ENCODE measurements at regions not wholly inside any gene's neighbourhood (a gene's known extent, or its start where the extent isn't known, plus 50 kb on each side); places are given as distances from the start of the nearest gene placed in this dataset.
"Not testable (repeated sequence)": the region's sequence is repeated elsewhere in the genome, so short reads cannot be mapped to it uniquely, and the experiment has no call there.

DNA sequence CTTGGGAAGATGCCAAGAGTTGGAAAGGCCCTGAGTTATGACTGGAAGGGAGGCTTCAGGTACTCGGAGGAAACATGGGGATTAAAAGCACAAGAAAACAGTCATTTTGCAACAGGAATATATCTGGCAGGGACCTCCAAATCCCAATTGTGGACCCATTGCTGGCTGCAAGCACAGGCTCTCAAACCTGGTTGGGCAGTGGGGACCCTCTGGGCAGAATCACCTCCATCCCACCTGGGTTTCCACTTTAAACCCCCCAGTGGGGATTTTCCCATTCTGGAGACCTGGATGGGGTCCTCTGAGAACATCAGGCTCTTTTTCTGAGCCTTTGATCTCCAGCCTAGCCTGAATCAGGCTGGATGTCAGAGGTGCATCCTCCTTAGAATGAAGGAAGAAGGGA is 177.8 kb downstream of the ASMT start:
- Histone ChIP-seq H3K4me1 (ENCODE audit: control insufficient read depth in 2 of 2, insufficient read depth in 2 of 2, low read length in 2 of 2) (no peaks in the 10 kb centered on the region), H3K27ac (ENCODE audit: low read depth in 1 of 2, low read length in 1 of 2) (no peak overlapping the region), H3K9me3 (ENCODE audit: control insufficient read depth in 2 of 2, insufficient read depth in 1 of 2, low read length in 1 of 2) (peaks cover 0 to 7% of the 10 kb centered on the region in 2 donors), H3K36me3 (ENCODE audit: control insufficient read depth in 2 of 2, insufficient read depth in 2 of 2, low read length in 1 of 2) (no peaks in the 10 kb centered on the region), H3K27me3 (ENCODE audit: control insufficient read depth in 2 of 2, insufficient read depth in 1 of 2, low read length in 1 of 2) (no peaks in the 10 kb centered on the region), H3K4me3 (ENCODE audit: low read length in 2 of 2) (no peak overlapping the region)
- WGBS: 87% methylated on average over 1 of the region's 1 CpG
- DNase-seq (ENCODE audit: low read depth in 6 of 9, low spot score in 9 of 9): no peak

DNA sequence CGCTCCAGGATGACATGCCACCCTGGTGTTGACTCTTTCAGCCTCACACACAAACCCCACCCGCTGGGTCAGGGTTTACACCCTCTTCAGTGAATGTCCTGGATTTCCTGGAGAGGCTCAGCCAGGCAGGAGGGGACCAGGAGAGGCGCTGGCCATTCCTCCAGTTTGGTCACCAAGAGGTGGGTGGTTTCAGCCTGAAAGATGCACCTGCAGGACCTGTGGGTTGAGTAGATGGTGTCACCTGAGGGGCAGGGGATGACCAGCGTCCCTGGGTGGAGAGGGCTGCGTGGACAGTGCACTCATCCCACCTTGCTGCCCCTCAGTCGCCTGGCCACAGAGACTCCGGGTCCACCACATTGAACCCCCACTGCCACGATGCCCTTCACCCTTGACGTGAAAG is 179.7 kb downstream of the ASMT start:
- Histone ChIP-seq H3K27me3 (ENCODE audit: control insufficient read depth in 2 of 2, insufficient read depth in 1 of 2, low read length in 1 of 2) (no peaks in the 10 kb centered on the region), H3K4me1 (ENCODE audit: control insufficient read depth in 2 of 2, insufficient read depth in 2 of 2, low read length in 2 of 2) (no peaks in the 10 kb centered on the region), H3K4me3 (ENCODE audit: low read length in 2 of 2) (no peak overlapping the region), H3K27ac (ENCODE audit: low read depth in 1 of 2, low read length in 1 of 2) (no peak overlapping the region), H3K9me3 (ENCODE audit: control insufficient read depth in 2 of 2, insufficient read depth in 1 of 2, low read length in 1 of 2) (no peaks in the 10 kb centered on the region), H3K36me3 (ENCODE audit: control insufficient read depth in 2 of 2, insufficient read depth in 2 of 2, low read length in 1 of 2) (no peaks in the 10 kb centered on the region)
- WGBS: 83% methylated on average over 9 of the region's 9 CpGs
- no peak for DNase-seq (ENCODE audit: low read depth in 6 of 9, low spot score in 9 of 9)

DNA sequence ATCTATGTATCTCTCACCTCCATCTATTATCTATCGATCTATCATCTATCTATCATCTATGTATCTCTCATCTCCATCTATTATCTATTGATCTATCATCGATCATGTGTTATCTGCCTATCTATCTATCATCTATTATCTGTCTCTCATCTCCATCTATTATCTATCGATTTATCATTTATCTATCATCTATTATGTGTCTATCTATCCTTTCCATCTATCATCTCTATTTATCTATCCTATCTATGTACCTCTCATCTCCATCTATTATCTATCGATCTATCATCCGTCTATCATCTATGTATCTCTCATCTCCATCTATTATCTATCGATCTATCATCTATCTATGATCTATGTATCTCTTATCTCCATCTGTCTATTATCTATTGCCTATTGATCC is 188.1 kb downstream of the ASMT start:
- Histone ChIP-seq H3K27ac (ENCODE audit: low read depth in 1 of 2, low read length in 1 of 2) (no peak overlapping the region), H3K4me1 (ENCODE audit: control insufficient read depth in 2 of 2, insufficient read depth in 2 of 2, low read length in 2 of 2) (no peaks in the 10 kb centered on the region), H3K36me3 (ENCODE audit: control insufficient read depth in 2 of 2, insufficient read depth in 2 of 2, low read length in 1 of 2) (no peaks in the 10 kb centered on the region), H3K9me3 (ENCODE audit: control insufficient read depth in 2 of 2, insufficient read depth in 1 of 2, low read length in 1 of 2) (no peaks in the 10 kb centered on the region), H3K4me3 (ENCODE audit: low read length in 2 of 2) (no peak overlapping the region), H3K27me3 (ENCODE audit: control insufficient read depth in 2 of 2, insufficient read depth in 1 of 2, low read length in 1 of 2) (peaks cover 0 to 2% of the 10 kb centered on the region in 2 donors)
- 97% methylated on average over 6 of the region's 6 CpGs for WGBS
- no peak for DNase-seq (ENCODE audit: low read depth in 6 of 9, low spot score in 9 of 9)

DNA sequence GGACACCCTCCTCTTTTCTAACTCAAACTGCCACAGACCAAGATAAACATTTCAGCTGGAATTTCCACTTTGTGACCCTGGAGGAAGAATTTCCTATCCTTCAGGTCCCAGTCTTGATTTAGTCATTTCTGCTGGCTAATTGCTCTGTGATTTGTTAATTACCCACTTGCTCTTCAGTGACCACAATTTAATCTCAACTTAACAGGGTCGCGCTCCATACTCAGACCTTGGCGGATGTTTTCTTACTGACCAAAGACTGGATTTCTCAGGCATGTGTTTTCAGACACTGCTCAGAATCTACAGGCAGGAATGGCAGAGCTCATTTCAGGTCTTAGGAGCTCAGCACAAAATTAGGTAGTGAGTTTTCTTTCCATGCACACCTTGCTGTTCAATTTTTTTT is 188.9 kb downstream of the ASMT start:
- Histone ChIP-seq H3K36me3 (ENCODE audit: control insufficient read depth in 2 of 2, insufficient read depth in 2 of 2, low read length in 1 of 2) (no peaks in the 10 kb centered on the region), H3K27me3 (ENCODE audit: control insufficient read depth in 2 of 2, insufficient read depth in 1 of 2, low read length in 1 of 2) (peaks cover 0 to 2% of the 10 kb centered on the region in 2 donors), H3K27ac (ENCODE audit: low read depth in 1 of 2, low read length in 1 of 2) (no peak overlapping the region), H3K4me3 (ENCODE audit: low read length in 2 of 2) (no peak overlapping the region), H3K4me1 (ENCODE audit: control insufficient read depth in 2 of 2, insufficient read depth in 2 of 2, low read length in 2 of 2) (no peaks in the 10 kb centered on the region), H3K9me3 (ENCODE audit: control insufficient read depth in 2 of 2, insufficient read depth in 1 of 2, low read length in 1 of 2) (no peaks in the 10 kb centered on the region)
- DNase-seq (ENCODE audit: low read depth in 6 of 9, low spot score in 9 of 9): no peak
- 100% methylated on average over 3 of the region's 3 CpGs for WGBS

GRCh38 chrX:1807301-1807731 is 192.5 kb downstream of the ASMT start:
- Histone ChIP-seq H3K36me3 (ENCODE audit: control insufficient read depth in 2 of 2, insufficient read depth in 2 of 2, low read length in 1 of 2) (no peaks in the 10 kb centered on the region), H3K4me1 (ENCODE audit: control insufficient read depth in 2 of 2, insufficient read depth in 2 of 2, low read length in 2 of 2) (no peaks in the 10 kb centered on the region), H3K9me3 (ENCODE audit: control insufficient read depth in 2 of 2, insufficient read depth in 1 of 2, low read length in 1 of 2) (no peaks in the 10 kb centered on the region), H3K27ac (ENCODE audit: low read depth in 1 of 2, low read length in 1 of 2) (no peak overlapping the region), H3K27me3 (ENCODE audit: control insufficient read depth in 2 of 2, insufficient read depth in 1 of 2, low read length in 1 of 2) (peaks cover 0 to 2% of the 10 kb centered on the region in 2 donors), H3K4me3 (ENCODE audit: low read length in 2 of 2) (no peak overlapping the region)
- DNase-seq (ENCODE audit: low read depth in 6 of 9, low spot score in 9 of 9): no peak
- 43% methylated on average over 12 of the region's 12 CpGs for WGBS

- no peaks in the 10 kb centered on the region for H3K9me3 ChIP-seq (ENCODE audit: control insufficient read depth in 2 of 2, insufficient read depth in 1 of 2, low read length in 1 of 2)
- H3K36me3 ChIP-seq (ENCODE audit: control insufficient read depth in 2 of 2, insufficient read depth in 2 of 2, low read length in 1 of 2): no peaks in the 10 kb centered on the region
- no peak for DNase-seq (ENCODE audit: low read depth in 6 of 9, low spot score in 9 of 9)
- peaks cover 0 to 2% of the 10 kb centered on the region in 2 donors for H3K27me3 ChIP-seq (ENCODE audit: control insufficient read depth in 2 of 2, insufficient read depth in 1 of 2, low read length in 1 of 2)
- 96% methylated on average over 5 of the region's 5 CpGs for WGBS
- no peaks in the 10 kb centered on the region for H3K4me1 ChIP-seq (ENCODE audit: control insufficient read depth in 2 of 2, insufficient read depth in 2 of 2, low read length in 2 of 2)
- H3K4me3 ChIP-seq (ENCODE audit: low read length in 2 of 2): no peak overlapping the region
- H3K27ac ChIP-seq (ENCODE audit: low read depth in 1 of 2, low read length in 1 of 2): no peak overlapping the region
These were observed 194.7 kb downstream of the ASMT start for GRCh38 chrX:1809581-1809980.

DNA sequence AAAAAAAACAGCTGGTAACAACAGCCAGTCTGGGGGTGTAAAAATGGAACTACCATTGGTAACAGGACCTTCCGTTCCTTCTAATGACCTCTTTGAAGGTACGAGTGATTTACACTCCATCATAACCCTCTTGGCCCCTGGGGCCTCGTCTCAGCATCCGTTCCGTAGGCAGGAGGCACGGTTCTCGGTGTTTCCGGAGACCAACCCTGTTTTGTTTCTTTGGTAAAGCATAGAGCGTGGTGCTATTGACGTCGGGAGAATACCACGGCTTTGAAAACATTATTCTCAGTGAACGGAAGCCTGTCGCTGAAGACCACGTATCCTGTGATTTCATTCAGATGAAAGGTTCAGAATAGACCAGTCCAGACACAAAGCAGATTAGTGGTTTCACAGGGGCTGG is 198.9 kb downstream of the ASMT start:
- peak in 1 of 9 donors; percentile 15 for DNase-seq (ENCODE audit: low read depth in 6 of 9, low spot score in 9 of 9)
- no peak overlapping the region for H3K27ac ChIP-seq (ENCODE audit: low read depth in 1 of 2, low read length in 1 of 2)
- WGBS: 45% methylated on average over 15 of the region's 15 CpGs
- H3K4me1 ChIP-seq (ENCODE audit: control insufficient read depth in 2 of 2, insufficient read depth in 2 of 2, low read length in 2 of 2): no peaks in the 10 kb centered on the region
- H3K27me3 ChIP-seq (ENCODE audit: control insufficient read depth in 2 of 2, insufficient read depth in 1 of 2, low read length in 1 of 2): no peaks in the 10 kb centered on the region
- H3K9me3 ChIP-seq (ENCODE audit: control insufficient read depth in 2 of 2, insufficient read depth in 1 of 2, low read length in 1 of 2): peaks cover 0 to 7% of the 10 kb centered on the region in 2 donors
- H3K36me3 ChIP-seq (ENCODE audit: control insufficient read depth in 2 of 2, insufficient read depth in 2 of 2, low read length in 1 of 2): no peaks in the 10 kb centered on the region
- H3K4me3 ChIP-seq (ENCODE audit: low read length in 2 of 2): no peak overlapping the region

GRCh38 chrX:1815456-1816175 is 200.8 kb downstream of the ASMT start:
- no peak overlapping the region for H3K4me3 ChIP-seq (ENCODE audit: low read length in 2 of 2)
- DNase-seq (ENCODE audit: low read depth in 6 of 9, low spot score in 9 of 9): no peak
- no peak overlapping the region for H3K27ac ChIP-seq (ENCODE audit: low read depth in 1 of 2, low read length in 1 of 2)
- H3K36me3 ChIP-seq (ENCODE audit: control insufficient read depth in 2 of 2, insufficient read depth in 2 of 2, low read length in 1 of 2): no peaks in the 10 kb centered on the region
- H3K27me3 ChIP-seq (ENCODE audit: control insufficient read depth in 2 of 2, insufficient read depth in 1 of 2, low read length in 1 of 2): no peaks in the 10 kb centered on the region
- H3K9me3 ChIP-seq (ENCODE audit: control insufficient read depth in 2 of 2, insufficient read depth in 1 of 2, low read length in 1 of 2): peaks cover 0 to 7% of the 10 kb centered on the region in 2 donors
- WGBS: 96% methylated on average over 15 of the region's 15 CpGs
- H3K4me1 ChIP-seq (ENCODE audit: control insufficient read depth in 2 of 2, insufficient read depth in 2 of 2, low read length in 2 of 2): no peaks in the 10 kb centered on the region

DNA sequence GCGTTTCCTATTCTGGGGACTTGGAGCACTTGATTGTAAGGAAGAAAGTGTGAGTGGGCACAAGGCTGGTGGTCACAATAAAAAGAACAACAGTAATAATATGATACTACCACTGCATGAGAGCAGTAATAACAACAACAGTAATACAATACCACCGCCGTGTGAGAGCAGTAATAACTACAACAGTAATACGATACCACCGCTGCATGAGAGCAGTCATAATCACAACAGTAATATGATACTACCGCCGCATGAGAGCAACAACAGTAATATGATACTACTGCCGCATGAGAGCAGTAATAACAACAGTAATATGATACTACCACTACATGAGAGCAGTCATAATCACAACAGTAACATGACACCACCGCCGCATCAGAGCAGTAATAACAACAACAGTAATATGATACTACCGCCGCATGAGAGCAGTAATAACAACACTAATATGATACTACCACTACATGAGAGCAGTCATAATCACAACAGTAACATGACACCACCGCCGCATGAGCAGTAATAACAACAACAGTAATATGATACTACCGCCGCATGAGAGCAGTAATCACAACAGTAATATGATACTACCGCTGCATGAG is 201.6 kb downstream of the ASMT start:
- 97% methylated on average over 17 of the region's 17 CpGs for WGBS
- DNase-seq (ENCODE audit: low read depth in 6 of 9, low spot score in 9 of 9): not testable (repeated sequence)

More for the DNA sequence above, 201.6 kb downstream of the ASMT start:
- not testable (repeated sequence) for H3K36me3 ChIP-seq (ENCODE audit: control insufficient read depth in 2 of 2, insufficient read depth in 2 of 2, low read length in 1 of 2); H3K4me3 ChIP-seq (ENCODE audit: low read length in 2 of 2); H3K27me3 ChIP-seq (ENCODE audit: control insufficient read depth in 2 of 2, insufficient read depth in 1 of 2, low read length in 1 of 2); H3K9me3 ChIP-seq (ENCODE audit: control insufficient read depth in 2 of 2, insufficient read depth in 1 of 2, low read length in 1 of 2); H3K27ac ChIP-seq (ENCODE audit: low read depth in 1 of 2, low read length in 1 of 2); H3K4me1 ChIP-seq (ENCODE audit: control insufficient read depth in 2 of 2, insufficient read depth in 2 of 2, low read length in 2 of 2)
